ENCODE measurements at regions not wholly inside any gene's neighbourhood (a gene's known extent, or its start where the extent isn't known, plus 50 kb on each side); places are given as distances from the start of the nearest gene placed in this dataset.

DNA sequence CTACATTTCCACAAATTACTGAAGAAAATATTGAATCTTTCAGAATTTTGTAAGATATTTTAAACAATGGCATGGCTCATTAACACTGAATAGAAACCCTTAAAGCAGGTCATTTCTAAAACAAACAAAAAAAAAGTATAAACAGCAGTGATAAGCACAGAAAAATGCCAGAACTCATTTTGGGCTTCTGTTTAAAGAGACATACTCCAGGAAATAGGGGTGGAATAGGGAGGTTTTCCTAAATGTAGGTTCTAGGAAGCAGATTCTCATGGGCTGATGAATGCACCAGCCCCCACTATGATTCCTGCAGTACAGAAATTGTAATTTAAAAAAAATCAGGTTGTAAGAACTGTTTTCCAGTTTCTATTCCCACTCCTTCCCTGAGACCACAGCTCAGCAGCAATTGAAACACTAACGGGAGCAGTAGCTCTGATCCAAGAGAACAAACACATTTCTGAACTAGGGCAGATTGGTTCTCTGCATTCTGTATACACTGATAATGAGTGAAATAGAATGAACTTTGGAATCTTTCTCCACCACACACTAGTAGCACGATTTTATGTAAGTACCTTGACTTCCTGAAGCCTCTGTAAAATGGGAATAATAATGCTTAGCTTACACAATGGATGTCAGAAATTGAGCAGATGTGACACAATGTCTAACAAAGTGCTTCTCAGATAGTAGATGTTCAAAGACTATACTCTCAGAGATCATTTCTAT is 115.6 kb upstream of the TMTC1 start:
- Histone ChIP-seq H4K20me1 (ENCODE audit: control insufficient read depth, extremely low read depth, insufficient read depth, low read length) (no peaks in the 10 kb centered on the region), H3K27me3 (ENCODE audit: control insufficient read depth, extremely low read depth, insufficient read depth, low read length) (no peaks in the 10 kb centered on the region), H3K9me1 (ENCODE audit: control insufficient read depth, extremely low read depth, insufficient read depth, low read length) (no peaks in the 10 kb centered on the region), H3K9me3 (ENCODE audit: control insufficient read depth, low read depth, low read length) (no peaks in the 10 kb centered on the region), H3K36me3 (ENCODE audit: control insufficient read depth in 2 of 2, extremely low read depth in 1 of 2, insufficient read depth in 2 of 2, low read length in 2 of 2) (no peaks in the 10 kb centered on the region), H3K27ac (ENCODE audit: control insufficient read depth, insufficient read depth, low read length) (no peak overlapping the region), H3K9ac (ENCODE audit: control insufficient read depth, extremely low read depth, insufficient read depth, low read length) (no peak overlapping the region), H3K79me2 (ENCODE audit: control insufficient read depth, insufficient read depth, low read length) (no peaks in the 10 kb centered on the region), H2AFZ (ENCODE audit: control insufficient read depth, low read length) (no peak overlapping the region), H3K4me3 (ENCODE audit: control insufficient read depth in 2 of 3, extremely low read depth in 1 of 3, insufficient read depth in 2 of 3, low read depth in 1 of 3, low read length in 3 of 3) (no peak overlapping the region), H3K4me2 (ENCODE audit: control insufficient read depth, extremely low read depth, insufficient read depth, low read depth, low read length) (no peak overlapping the region), H3K4me1 (ENCODE audit: control insufficient read depth, extremely low read depth, insufficient read depth, low read length) (no peaks in the 10 kb centered on the region)
- DNase-seq (ENCODE audit: low read depth, low spot score), result no peak
- no peak for FAIRE-seq
- dilution Hi-C loops (cut with MboI; ENCODE audit: extremely low pct_ligation_motif_present, low sequenced_read_pairs), result no loop called here
- no peak for TF ChIP-seq EZH2 (IDR thresholded peaks at IDR 0.05; ENCODE audit: low read length)
- TF ChIP-seq, protein P1, sequence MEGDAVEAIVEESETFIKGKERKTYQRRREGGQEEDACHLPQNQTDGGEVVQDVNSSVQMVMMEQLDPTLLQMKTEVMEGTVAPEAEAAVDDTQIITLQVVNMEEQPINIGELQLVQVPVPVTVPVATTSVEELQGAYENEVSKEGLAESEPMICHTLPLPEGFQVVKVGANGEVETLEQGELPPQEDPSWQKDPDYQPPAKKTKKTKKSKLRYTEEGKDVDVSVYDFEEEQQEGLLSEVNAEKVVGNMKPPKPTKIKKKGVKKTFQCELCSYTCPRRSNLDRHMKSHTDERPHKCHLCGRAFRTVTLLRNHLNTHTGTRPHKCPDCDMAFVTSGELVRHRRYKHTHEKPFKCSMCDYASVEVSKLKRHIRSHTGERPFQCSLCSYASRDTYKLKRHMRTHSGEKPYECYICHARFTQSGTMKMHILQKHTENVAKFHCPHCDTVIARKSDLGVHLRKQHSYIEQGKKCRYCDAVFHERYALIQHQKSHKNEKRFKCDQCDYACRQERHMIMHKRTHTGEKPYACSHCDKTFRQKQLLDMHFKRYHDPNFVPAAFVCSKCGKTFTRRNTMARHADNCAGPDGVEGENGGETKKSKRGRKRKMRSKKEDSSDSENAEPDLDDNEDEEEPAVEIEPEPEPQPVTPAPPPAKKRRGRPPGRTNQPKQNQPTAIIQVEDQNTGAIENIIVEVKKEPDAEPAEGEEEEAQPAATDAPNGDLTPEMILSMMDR (optimal IDR thresholded peaks at IDR 0.05 in 1 of 3, IDR thresholded peaks at IDR 0.05 in 1 of 3, conservative IDR thresholded peaks at IDR 0.05 in 1 of 3; ENCODE audit: extremely low read depth in 1 of 3, insufficient read depth in 2 of 3, low read length in 3 of 3), result no peak

DNA sequence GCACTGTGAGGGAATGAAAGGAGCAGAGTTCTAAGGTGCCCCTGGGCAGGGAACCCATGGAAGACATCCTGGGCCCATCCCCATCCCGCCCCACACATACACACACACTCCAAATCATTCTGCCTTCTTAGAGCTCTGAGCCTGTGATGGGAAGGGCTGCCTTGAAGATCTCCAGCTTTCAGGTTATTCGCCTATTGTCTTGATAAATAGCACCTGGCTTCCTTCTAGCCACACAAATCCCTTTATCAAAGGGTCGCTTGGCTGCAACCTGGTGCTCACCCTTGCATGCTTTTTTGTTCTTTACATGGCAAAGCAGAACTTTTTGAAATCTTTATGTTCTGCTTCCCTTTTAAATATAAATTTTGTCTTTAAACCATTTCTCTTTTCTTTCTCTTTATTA is 112.2 kb upstream of the TMTC1 start:
- TF ChIP-seq EZH2 (IDR thresholded peaks at IDR 0.05; ENCODE audit: low read length), result no peak
- TF ChIP-seq, protein P1 (optimal IDR thresholded peaks at IDR 0.05 in 1 of 3, IDR thresholded peaks at IDR 0.05 in 1 of 3, conservative IDR thresholded peaks at IDR 0.05 in 1 of 3; ENCODE audit: extremely low read depth in 1 of 3, insufficient read depth in 2 of 3, low read length in 3 of 3), result no peak
- Histone ChIP-seq H3K79me2 (ENCODE audit: control insufficient read depth, insufficient read depth, low read length) (no peaks in the 10 kb centered on the region), H3K4me1 (ENCODE audit: control insufficient read depth, extremely low read depth, insufficient read depth, low read length) (no peaks in the 10 kb centered on the region), H3K27me3 (ENCODE audit: control insufficient read depth, extremely low read depth, insufficient read depth, low read length) (no peaks in the 10 kb centered on the region), H3K9ac (ENCODE audit: control insufficient read depth, extremely low read depth, insufficient read depth, low read length) (no peak overlapping the region), H2AFZ (ENCODE audit: control insufficient read depth, low read length) (no peak overlapping the region), H3K27ac (ENCODE audit: control insufficient read depth, insufficient read depth, low read length) (no peak overlapping the region), H3K4me2 (ENCODE audit: control insufficient read depth, extremely low read depth, insufficient read depth, low read depth, low read length) (no peak overlapping the region), H4K20me1 (ENCODE audit: control insufficient read depth, extremely low read depth, insufficient read depth, low read length) (no peaks in the 10 kb centered on the region), H3K9me3 (ENCODE audit: control insufficient read depth, low read depth, low read length) (no peaks in the 10 kb centered on the region), H3K36me3 (ENCODE audit: control insufficient read depth in 2 of 2, extremely low read depth in 1 of 2, insufficient read depth in 2 of 2, low read length in 2 of 2) (no peaks in the 10 kb centered on the region), H3K4me3 (ENCODE audit: control insufficient read depth in 2 of 3, extremely low read depth in 1 of 3, insufficient read depth in 2 of 3, low read depth in 1 of 3, low read length in 3 of 3) (no peak overlapping the region), H3K9me1 (ENCODE audit: control insufficient read depth, extremely low read depth, insufficient read depth, low read length) (no peaks in the 10 kb centered on the region)
- no peak for FAIRE-seq
- DNase-seq (ENCODE audit: low read depth, low spot score), result no peak
- dilution Hi-C loops (cut with MboI; ENCODE audit: extremely low pct_ligation_motif_present, low sequenced_read_pairs), result no loop called here

All from keratinocyte (primary cell).